ENCODE measurements at regions not wholly inside any gene's neighbourhood (a gene's known extent, or its start where the extent isn't known, plus 50 kb on each side); places are given as distances from the start of the nearest gene placed in this dataset.

DNA sequence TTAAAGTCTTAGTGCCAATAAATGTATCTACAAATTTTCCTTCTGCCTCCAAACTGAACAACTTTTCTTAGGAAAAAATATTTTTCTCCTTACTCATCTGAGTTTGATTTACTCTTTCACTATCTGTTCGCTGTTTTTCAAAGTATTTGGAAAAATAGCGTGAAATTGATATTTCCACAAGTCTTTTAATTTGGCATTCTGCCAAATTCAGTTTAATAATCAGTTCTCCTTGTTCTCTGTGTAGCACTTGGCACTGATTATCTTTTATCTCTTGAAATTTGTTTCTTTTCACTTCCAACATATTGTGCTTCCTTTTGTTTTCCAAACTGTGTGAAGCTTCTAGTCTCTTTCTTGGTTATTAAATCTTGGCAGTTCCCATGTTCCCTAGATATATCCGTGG lies 559.8 kb downstream of the RPL10L start:
- dilution Hi-C loops (cut with MboI; ENCODE audit: extremely low pct_ligation_motif_present, low sequenced_read_pairs): no loop called here
- Histone ChIP-seq H3K9me3 (replicated peaks; ENCODE audit: control insufficient read depth, insufficient read depth, low read length) (no peaks in the 10 kb centered on the region), H3K4me1 (ENCODE audit: control insufficient read depth, extremely low read depth, insufficient read depth, low read length) (no peaks in the 10 kb centered on the region), H3K9me1 (replicated peaks; ENCODE audit: control insufficient read depth, extremely low read depth, insufficient read depth, low read length) (no peaks in the 10 kb centered on the region), H3K4me3 (replicated peaks in 1 of 3; ENCODE audit: insufficient read depth in 1 of 3, low read depth in 1 of 3, low read length in 3 of 3) (no peak overlapping the region), H3K79me2 (ENCODE audit: control insufficient read depth, insufficient read depth, low read length) (no peaks in the 10 kb centered on the region), H3K9ac (replicated peaks; ENCODE audit: extremely low read depth, insufficient read depth, low read length) (no peak overlapping the region), H4K20me1 (replicated peaks; ENCODE audit: control insufficient read depth, extremely low read depth, insufficient read depth, low read length) (no peaks in the 10 kb centered on the region), H2AFZ (ENCODE audit: low read depth, low read length) (no peak overlapping the region), H3K36me3 (ENCODE audit: control insufficient read depth in 2 of 2, extremely low read depth in 1 of 2, insufficient read depth in 2 of 2, low read length in 2 of 2) (no peaks in the 10 kb centered on the region), H3K4me2 (ENCODE audit: insufficient read depth, low read length) (no peak overlapping the region), H3K27ac (ENCODE audit: insufficient read depth, low read depth, low read length) (no peak overlapping the region), H3K27me3 (ENCODE audit: control insufficient read depth in 2 of 2, insufficient read depth in 2 of 2, low read length in 2 of 2) (no peaks in the 10 kb centered on the region)
- TF ChIP-seq POLR2AphosphoS5 (IDR thresholded peaks at IDR 0.05; ENCODE audit: insufficient read depth, low read depth, low read length) (no peak), POLR2A (IDR thresholded peaks at IDR 0.05; ENCODE audit: low read depth, low read length) (no peak), CTCF (IDR thresholded peaks at IDR 0.05; ENCODE audit: extremely low read depth in 1 of 2, insufficient read depth in 1 of 2, low read depth in 1 of 2, low read length in 2 of 2) (no peak), JUN (IDR thresholded peaks at IDR 0.05; ENCODE audit: borderline replicate concordance, insufficient read depth, insufficient read length, low read depth) (no peak), FOS (IDR thresholded peaks at IDR 0.05; ENCODE audit: borderline replicate concordance, insufficient read depth, low read length) (no peak)
- TF ChIP-seq, protein P1, sequence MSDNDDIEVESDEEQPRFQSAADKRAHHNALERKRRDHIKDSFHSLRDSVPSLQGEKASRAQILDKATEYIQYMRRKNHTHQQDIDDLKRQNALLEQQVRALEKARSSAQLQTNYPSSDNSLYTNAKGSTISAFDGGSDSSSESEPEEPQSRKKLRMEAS (IDR thresholded peaks at IDR 0.05; ENCODE audit: insufficient read depth, insufficient read length): no peak
- FAIRE-seq: no peak
- intact Hi-C loops (cut with micrococcal nuclease): no loop called here
- POLR2A ChIA-PET: no interaction called here
- peak; percentile 43 for DNase-seq (ENCODE audit: low read depth, low spot score)
- BruUV-seq (replicated peaks): no TSS peak
- CTCF ChIA-PET: no interaction called here

DNA sequence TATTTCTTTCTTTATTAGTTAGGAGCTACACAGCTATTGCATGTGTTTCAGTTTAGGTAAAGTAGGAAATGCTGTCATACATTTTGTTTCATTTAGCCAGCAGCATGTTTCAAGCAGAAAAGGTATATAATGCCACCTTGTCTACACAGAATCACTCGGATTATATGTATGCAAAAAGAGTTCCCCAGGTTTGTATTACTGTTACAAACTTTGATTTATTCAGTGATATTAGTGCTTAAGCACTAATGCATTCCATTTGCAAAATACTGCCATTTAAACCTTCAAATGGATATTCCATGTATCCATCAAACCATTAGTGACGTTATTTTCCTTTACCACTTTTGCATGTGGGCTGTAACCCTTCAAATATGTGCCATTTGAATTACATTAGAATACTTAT lies 564.0 kb downstream of the RPL10L start:
- Histone ChIP-seq H3K9me1 (replicated peaks; ENCODE audit: control insufficient read depth, extremely low read depth, insufficient read depth, low read length) (no peaks in the 10 kb centered on the region), H3K4me3 (replicated peaks in 1 of 3; ENCODE audit: insufficient read depth in 1 of 3, low read depth in 1 of 3, low read length in 3 of 3) (no peak overlapping the region), H3K4me1 (ENCODE audit: control insufficient read depth, extremely low read depth, insufficient read depth, low read length) (no peaks in the 10 kb centered on the region), H2AFZ (ENCODE audit: low read depth, low read length) (no peak overlapping the region), H3K4me2 (ENCODE audit: insufficient read depth, low read length) (no peak overlapping the region), H3K27me3 (ENCODE audit: control insufficient read depth in 2 of 2, insufficient read depth in 2 of 2, low read length in 2 of 2) (no peaks in the 10 kb centered on the region), H3K79me2 (ENCODE audit: control insufficient read depth, insufficient read depth, low read length) (no peaks in the 10 kb centered on the region), H4K20me1 (replicated peaks; ENCODE audit: control insufficient read depth, extremely low read depth, insufficient read depth, low read length) (no peaks in the 10 kb centered on the region), H3K27ac (ENCODE audit: insufficient read depth, low read depth, low read length) (no peak overlapping the region), H3K9ac (replicated peaks; ENCODE audit: extremely low read depth, insufficient read depth, low read length) (no peak overlapping the region), H3K36me3 (ENCODE audit: control insufficient read depth in 2 of 2, extremely low read depth in 1 of 2, insufficient read depth in 2 of 2, low read length in 2 of 2) (no peaks in the 10 kb centered on the region), H3K9me3 (replicated peaks; ENCODE audit: control insufficient read depth, insufficient read depth, low read length) (no peaks in the 10 kb centered on the region)
- intact Hi-C loops (cut with micrococcal nuclease) (no loop called here), dilution Hi-C loops (cut with MboI; ENCODE audit: extremely low pct_ligation_motif_present, low sequenced_read_pairs) (no loop called here)
- ChIA-PET CTCF (interaction anchor here (1.3 kb wide), 1 partner anchor 22 kb away, joined by 3 read pairs; no protein-coding TSS in a partner anchor), POLR2A (no interaction called here)
- BruUV-seq (replicated peaks): no TSS peak
- peak; percentile 18 for FAIRE-seq
- no peak for TF ChIP-seq EZH2 (IDR thresholded peaks at IDR 0.05; ENCODE audit: borderline replicate concordance, low read depth, low read length, severe bottlenecking)
- TF ChIP-seq CTCF (IDR thresholded peaks at IDR 0.05; ENCODE audit: extremely low read depth in 1 of 2, insufficient read depth in 1 of 2, low read depth in 1 of 2, low read length in 2 of 2): no peak
- no peak for TF ChIP-seq POLR2AphosphoS5 (IDR thresholded peaks at IDR 0.05; ENCODE audit: insufficient read depth, low read depth, low read length)
- TF ChIP-seq FOS (IDR thresholded peaks at IDR 0.05; ENCODE audit: borderline replicate concordance, insufficient read depth, low read length): no peak
- TF ChIP-seq MYC (IDR thresholded peaks at IDR 0.05; ENCODE audit: low read depth, low read length): no peak
- no peak for TF ChIP-seq GATA2 (IDR thresholded peaks at IDR 0.05; ENCODE audit: insufficient read depth, insufficient read length, low read depth, low read length)
- DNase-seq (ENCODE audit: low read depth, low spot score): no peak

Measured in endothelial cell of umbilical vein (primary cell).